NOMO-1 treated with DMSO at 0.1 percent for 48 hours (cell line): ENCODE measurements at regions not wholly inside any gene's neighbourhood (a gene's known extent, or its start where the extent isn't known, plus 50 kb on each side); places are given as distances from the start of the nearest gene placed in this dataset.
A peak's percentile ranks its signal among the peaks of the same experiment; 100 is the strongest.

Experiments used
- DNase-seq: peaks from one replicate; lab custom pipeline; 2025; ENCODE audit not compliant: unreplicated experiment; lab: John Stamatoyannopoulos, UW

GRCh38 chr20:40241596-40242343, 447.3 kb downstream of the MAFB start:
- DNase-seq = peak; percentile 11

- DNase-seq = no peak
Observed at GRCh38 chr20:40238511-40238910, 450.5 kb downstream of the MAFB start.

GRCh38 chr20:40234593-40234992, 454.4 kb downstream of the MAFB start:
- no peak for DNase-seq

- DNase-seq = no peak
Observed at GRCh38 chr20:40233406-40233805, 455.6 kb downstream of the MAFB start.

GRCh38 chr20:40232756-40233155, 456.3 kb downstream of the MAFB start:
- no peak for DNase-seq

- DNase-seq = no peak
Observed at GRCh38 chr20:40232273-40232672, 456.8 kb downstream of the MAFB start.

GRCh38 chr20:40230486-40230885, 458.6 kb downstream of the MAFB start:
- DNase-seq = no peak

- DNase-seq = no peak
Observed at GRCh38 chr20:40225596-40225995, 463.4 kb downstream of the MAFB start.

- no peak for DNase-seq
Observed at GRCh38 chr20:40223810-40224209, 465.2 kb downstream of the MAFB start.

- DNase-seq = no peak
Observed at GRCh38 chr20:40218971-40219370, 470.1 kb downstream of the MAFB start.

GRCh38 chr20:40218316-40218969, 470.6 kb downstream of the MAFB start:
- DNase-seq = no peak

GRCh38 chr20:40207655-40208054, 481.4 kb downstream of the MAFB start:
- DNase-seq = no peak

GRCh38 chr20:40205971-40206370, 483.1 kb downstream of the MAFB start:
- DNase-seq = no peak

GRCh38 chr20:40203032-40203431, 486.0 kb downstream of the MAFB start:
- no peak for DNase-seq

- no peak for DNase-seq
Observed at GRCh38 chr20:40197691-40198090, 491.3 kb downstream of the MAFB start.

- DNase-seq = no peak
Observed at GRCh38 chr20:40196846-40197436, 492.1 kb downstream of the MAFB start.

- no peak for DNase-seq
Observed at GRCh38 chr20:40195742-40196141, 493.3 kb downstream of the MAFB start.

GRCh38 chr20:40192529-40192928, 496.5 kb downstream of the MAFB start:
- peak; percentile 42 for DNase-seq

GRCh38 chr20:40192081-40192480, 497.0 kb downstream of the MAFB start:
- DNase-seq = no peak

- DNase-seq = no peak
Observed at GRCh38 chr20:40191573-40191972, 497.5 kb downstream of the MAFB start.

- DNase-seq = no peak
Observed at GRCh38 chr20:40189621-40190020, 499.4 kb downstream of the MAFB start.

GRCh38 chr20:40188319-40188718, 500.7 kb downstream of the MAFB start:
- no peak for DNase-seq
